H1 (cell line): ENCODE measurements at regions not wholly inside any gene's neighbourhood (a gene's known extent, or its start where the extent isn't known, plus 50 kb on each side); places are given as distances from the start of the nearest gene placed in this dataset.

Source experiments
- CTCF ChIA-PET: fragments of 300-600 bp; sonication (Branson Sonifier 250); formaldehyde crosslinking; loops from one replicate; lab custom pipeline; 2021; ENCODE audit not compliant: partially characterized antibody; lab: Charles Lee
- POLR2A ChIA-PET: fragments of 300-600 bp; sonication (Branson Sonifier 250); formaldehyde crosslinking; loops from one replicate; lab custom pipeline; 2021; ENCODE audit warnings: inconsistent platforms; ENCODE audit not compliant: partially characterized antibody; lab: Charles Lee
- DNase-seq, 2 experiments: peaks; one replicate each; pipeline versions ENCODE4 v3.0.0 to v3.0.0-alpha.2; 2010 to 2022; ENCODE audit warnings: low spot score in 2 of 2, low read depth in 1 of 2, mixed read lengths in 1 of 2
- FAIRE-seq: peaks from 2 replicates; lab custom pipeline; 2011; peaks lifted over from hg19 to GRCh38; lab: Jason Lieb, UNC
- H2AFZ ChIP-seq: 2 replicates; pipeline ENCODE4 v1.8.1; 2012; ENCODE audit warnings: low read length, inconsistent platforms
- H2AK5ac ChIP-seq: 2 replicates; pipeline ENCODE4 v1.6.1; 2013; ENCODE audit warnings: low read depth, low read length
- H2BK120ac ChIP-seq: replicated peaks from 2 replicates; pipeline ENCODE3; 2013; ENCODE audit warnings: low read depth, low read length, inconsistent platforms
- H2BK12ac ChIP-seq: 2 replicates; pipeline ENCODE4 v1.6.1; 2013; ENCODE audit warnings: low read depth, low read length
- H2BK15ac ChIP-seq: 2 replicates; pipeline ENCODE4 v1.6.1; 2013; ENCODE audit warnings: low read length
- H2BK20ac ChIP-seq: 2 replicates; pipeline ENCODE4 v1.6.1; 2013; ENCODE audit warnings: low read length
- H2BK5ac ChIP-seq: 2 replicates; pipeline ENCODE4 v1.6.1; 2013; ENCODE audit warnings: low read depth, low read length
- H3K14ac ChIP-seq: 2 replicates; pipeline ENCODE4 v1.6.1; 2013; ENCODE audit warnings: inconsistent platforms; ENCODE audit not compliant: insufficient read length
- H3K18ac ChIP-seq: 2 replicates; pipeline ENCODE4 v1.6.1; 2013; ENCODE audit warnings: low read length; ENCODE audit errors: extremely low read depth
- H3K23ac ChIP-seq: 2 replicates; pipeline ENCODE4 v1.6.1; 2013; ENCODE audit warnings: inconsistent platforms; ENCODE audit not compliant: insufficient read length
- H3K23me2 ChIP-seq: 2 replicates; pipeline ENCODE4 v1.6.1; 2013; ENCODE audit warnings: low read depth, low read length
- H3K27ac ChIP-seq: 2 replicates; pipeline ENCODE4 v1.6.1; 2011; ENCODE audit warnings: low read depth, low read length, inconsistent platforms
- H3K27me3 ChIP-seq, 4 experiments: replicated peaks in 1 of 4; 1 replicate in 1 of 4; 2 replicates in 3 of 4; pipeline versions ENCODE4 v1.6.1 to v1.8.1; 2011 to 2013; ENCODE audit warnings: low read length in 3 of 4, mild to moderate bottlenecking in 3 of 4, inconsistent platforms in 2 of 4, mixed read lengths in 2 of 4, moderate library complexity in 1 of 4; ENCODE audit not compliant: control insufficient read depth in 3 of 4, insufficient read depth in 3 of 4; ENCODE audit errors: extremely low read depth in 1 of 4
- H3K36me3 ChIP-seq, 4 experiments: 2 replicates each; pipeline versions ENCODE4 v1.6.1 to v1.8.1; 2011 to 2013; ENCODE audit warnings: mild to moderate bottlenecking in 4 of 4, low read length in 3 of 4, moderate library complexity in 2 of 4, control low read depth in 1 of 4, inconsistent platforms in 1 of 4; ENCODE audit not compliant: insufficient read depth in 4 of 4, control insufficient read depth in 2 of 4
- H3K4ac ChIP-seq: replicated peaks from 2 replicates; pipeline ENCODE3; 2013; ENCODE audit warnings: low read length, low read depth, mixed read lengths, inconsistent platforms; ENCODE audit not compliant: insufficient read length
- H3K4me1 ChIP-seq, 4 experiments: replicated peaks in 1 of 4; 1 replicate in 1 of 4; 2 replicates in 3 of 4; pipeline versions ENCODE4 v1.6.1 to v1.8.1; 2011 to 2013; ENCODE audit warnings: low read length in 3 of 4, inconsistent platforms in 2 of 4, mixed read lengths in 1 of 4; ENCODE audit not compliant: insufficient read depth in 4 of 4, control insufficient read depth in 3 of 4
- H3K4me2 ChIP-seq, 2 experiments: 2 replicates each; pipeline versions ENCODE4 v1.6.1 to v1.8.1; 2011 to 2013; ENCODE audit warnings: low read depth in 2 of 2, low read length in 2 of 2, control low read depth in 1 of 2, inconsistent platforms in 1 of 2, mild to moderate bottlenecking in 1 of 2; ENCODE audit not compliant: insufficient read depth in 1 of 2
- H3K4me3 ChIP-seq, 4 experiments: fragments of 200-600, 300-600 bp in 1 of 4; sonication (generic), shearing (Covaris generic), sonication (Bioruptor Twin) in 1 of 4; 2 replicates each; pipeline versions ENCODE4 v1.5.1 to v1.8.1; 2011 to 2016; ENCODE audit warnings: low read length in 4 of 4, low read depth in 3 of 4, control low read depth in 2 of 4, inconsistent platforms in 2 of 4, mild to moderate bottlenecking in 2 of 4, mixed read lengths in 1 of 4, moderate library complexity in 1 of 4; ENCODE audit not compliant: insufficient read depth in 2 of 4; ENCODE audit errors: extremely low read depth in 1 of 4
- H3K56ac ChIP-seq: replicated peaks from 2 replicates; pipeline ENCODE3; 2013; ENCODE audit warnings: low read depth, mild to moderate bottlenecking, mixed read lengths, low read length, inconsistent platforms; ENCODE audit not compliant: insufficient read length
- H3K79me1 ChIP-seq: 2 replicates; pipeline ENCODE4 v1.6.1; 2013; ENCODE audit warnings: low read depth, low read length, control low read depth
- H3K79me2 ChIP-seq, 2 experiments: 2 replicates each; pipeline versions ENCODE4 v1.6.1 to v1.8.1; 2012 to 2013; ENCODE audit warnings: low read length in 2 of 2, mild to moderate bottlenecking in 2 of 2, inconsistent platforms in 1 of 2; ENCODE audit not compliant: insufficient read depth in 2 of 2, control insufficient read depth in 1 of 2
- H3K9ac ChIP-seq, 4 experiments: replicated peaks in 1 of 4; 1 replicate in 1 of 4; 2 replicates in 3 of 4; pipeline versions ENCODE4 v1.6.1 to v1.8.1; 2011 to 2013; ENCODE audit warnings: low read depth in 3 of 4, low read length in 3 of 4, control low read depth in 2 of 4, mild to moderate bottlenecking in 2 of 4, moderate library complexity in 2 of 4, inconsistent platforms in 1 of 4; ENCODE audit errors: extremely low read depth in 1 of 4
- H3K9me3 ChIP-seq, 2 experiments: 2 replicates each; pipeline versions ENCODE4 v1.6.1 to v1.8.1; 2012 to 2013; ENCODE audit warnings: mild to moderate bottlenecking in 2 of 2, moderate library complexity in 2 of 2, control low read depth in 1 of 2, inconsistent platforms in 1 of 2, low read depth in 1 of 2, low read length in 1 of 2, mixed read lengths in 1 of 2; ENCODE audit not compliant: insufficient read depth in 2 of 2
- H4K20me1 ChIP-seq, 2 experiments: replicated peaks in 1 of 2; 2 replicates each; pipeline versions ENCODE3 to v1.8.1; 2011 to 2013; ENCODE audit warnings: inconsistent platforms in 2 of 2, low read length in 2 of 2, mild to moderate bottlenecking in 1 of 2; ENCODE audit not compliant: insufficient read depth in 2 of 2, control insufficient read depth in 1 of 2
- H4K5ac ChIP-seq: 2 replicates; pipeline ENCODE4 v1.6.1; 2013; ENCODE audit warnings: low read length, low read depth, mixed read lengths, inconsistent platforms; ENCODE audit not compliant: insufficient read length
- H4K8ac ChIP-seq: 2 replicates; pipeline ENCODE4 v1.8.0; 2013; ENCODE audit warnings: mild to moderate bottlenecking, moderate library complexity, low read length, inconsistent platforms; ENCODE audit not compliant: insufficient read depth; ENCODE audit errors: extremely low read depth
- H4K91ac ChIP-seq: replicated peaks from 2 replicates; pipeline ENCODE3; 2013; ENCODE audit warnings: low read length, mixed read lengths, inconsistent platforms; ENCODE audit not compliant: insufficient read length
- KDM1A ChIP-seq: fragments of 200-600, 300-600 bp; sonication (generic); IDR thresholded peaks from 2 replicates; pipeline ENCODE4 v1.7.1; 2016; ENCODE audit warnings: mild to moderate bottlenecking, low read length, borderline replicate concordance
- KDM5A ChIP-seq: fragments of 200-600 bp; IDR thresholded peaks from 2 replicates; pipeline ENCODE4 v1.7.1; 2012; ENCODE audit warnings: mild to moderate bottlenecking, low read length, inconsistent platforms, mixed read lengths
- POU5F1 ChIP-seq: IDR thresholded peaks from 2 replicates; pipeline ENCODE4 v1.6.1; 2011; ENCODE audit warnings: low read depth, mild to moderate bottlenecking, low read length, moderate library complexity
- TEAD4 ChIP-seq: IDR thresholded peaks from 2 replicates; pipeline ENCODE4 v1.6.1; 2012; ENCODE audit warnings: low read depth, low read length, inconsistent platforms, mixed read lengths
- WGBS, 2 experiments: shearing (Covaris generic) in 1 of 2; methylation state at CpG; one replicate each; pipeline versions ENCODE4 v1.1.6 to v1.1.7; 2013 to 2015; ENCODE audit warnings: low lambda C conversion rate in 2 of 2, mixed read lengths in 2 of 2, inconsistent platforms in 1 of 2, low coverage in 1 of 2, missing lambda C conversion rate in 1 of 2; ENCODE audit not compliant: insufficient replicate concordance in 2 of 2, insufficient coverage in 1 of 2, insufficient read length in 1 of 2; ENCODE audit errors: extremely low coverage in 1 of 2, missing lambda C conversion rate in 1 of 2; 5-methylcytosine and 5-hydroxymethylcytosine counted together

GRCh38 chr9:108586471-108587139, 269.2 kb downstream of the ACTL7B start:
- no peak overlapping the region for H3K18ac ChIP-seq
- no peak overlapping the region for H4K8ac ChIP-seq
- no peak overlapping the region for H4K91ac ChIP-seq
- WGBS, 2 experiments: 85% methylated on average over 1 of the region's 1 CpG; no CpG with 5 or more reads in 1 of the 2 experiments
- H3K4me3 ChIP-seq: no peak overlapping the region
- H2AFZ ChIP-seq: no peak overlapping the region
- no peak overlapping the region for H3K56ac ChIP-seq
- H3K14ac ChIP-seq: no peak overlapping the region
- H2BK120ac ChIP-seq: no peak overlapping the region
- H3K9ac ChIP-seq: no peak overlapping the region
- no peak overlapping the region for H3K27ac ChIP-seq
- no peak overlapping the region for H2AK5ac ChIP-seq
- no peak overlapping the region for H3K4ac ChIP-seq
- H3K4me2 ChIP-seq: peak overlapping the region in 1 of 2 experiments; percentile 8; a peak in 1 of 4 replicates
- H4K20me1 ChIP-seq: no peaks in the 10 kb centered on the region
- H4K5ac ChIP-seq: no peak overlapping the region
- no peaks in the 10 kb centered on the region for H3K23me2 ChIP-seq
- no peaks in the 10 kb centered on the region for H3K36me3 ChIP-seq
- DNase-seq (no peak), FAIRE-seq (no peak)
- CTCF ChIA-PET: interaction anchor here (1.0 kb wide), 1 partner anchor 93 kb away, joined by 4 read pairs; no protein-coding TSS in a partner anchor
- H2BK5ac ChIP-seq: no peak overlapping the region
- H3K79me2 ChIP-seq: no peaks in the 10 kb centered on the region
- H3K4me1 ChIP-seq: peaks cover 0 to 7% (median 0%) of the 10 kb centered on the region in 4 experiments; a peak in 1 of 7 replicates
- H3K9me3 ChIP-seq: no peaks in the 10 kb centered on the region
- no peak for TF ChIP-seq KDM5A
- TF ChIP-seq TEAD4: no peak
- no peak for TF ChIP-seq KDM1A
- no peak for TF ChIP-seq POU5F1
- TF ChIP-seq, all 59 proteins: peak for 0
- POLR2A ChIA-PET: no interaction called here
- Histone ChIP-seq H3K27me3 (no peaks in the 10 kb centered on the region), H2BK15ac (no peak overlapping the region), H2BK12ac (no peak overlapping the region), H3K79me1 (no peaks in the 10 kb centered on the region), H3K23ac (no peak overlapping the region), H2BK20ac (no peak overlapping the region)
